Endothelial cell of umbilical vein (primary cell): ENCODE measurements at regions not wholly inside any gene's neighbourhood (a gene's known extent, or its start where the extent isn't known, plus 50 kb on each side); places are given as distances from the start of the nearest gene placed in this dataset.

Experiments used
- BruUV-seq: library from RNA; stranded (reverse); fragments of 400-500 nt; replicated peaks from 2 replicates; lab custom pipeline; 2021; lab: Mats Ljungman, UMichigan
- CTCF ChIA-PET: fragments of 300-600, 350-600 bp; sonication (Branson Sonifier 250); formaldehyde crosslinking; loops from one replicate; lab custom pipeline; 2021; ENCODE audit warnings: antibody characterized with exemption, inconsistent platforms; lab: Charles Lee
- POLR2A ChIA-PET: fragments of 300-600, 350-600 bp; sonication (Branson Sonifier 250); formaldehyde crosslinking; loops from one replicate; lab custom pipeline; 2021; ENCODE audit warnings: antibody characterized with exemption, inconsistent platforms; lab: Charles Lee
- DNase-seq: peaks from one replicate; pipeline ENCODE4 v3.0.0-alpha.2; 2011; ENCODE audit warnings: low read depth, low spot score
- FAIRE-seq: peaks from 2 replicates; lab custom pipeline; 2011; peaks lifted over from hg19 to GRCh38; lab: Jason Lieb, UNC
- H2AFZ ChIP-seq: 2 replicates; pipeline ENCODE4 v1.6.0; 2012; ENCODE audit warnings: low read depth, low read length, control low read depth, inconsistent platforms
- H3K27ac ChIP-seq: 2 replicates; pipeline ENCODE4 v1.5.1; 2011; ENCODE audit warnings: low read depth, mild to moderate bottlenecking, control low read depth, low read length, moderate library complexity; ENCODE audit not compliant: insufficient read depth
- H3K27me3 ChIP-seq, 2 experiments: 2 replicates each; pipeline versions ENCODE4 v1.6.0 to v1.6.1; 2011; ENCODE audit warnings: low read length in 2 of 2, mixed read lengths in 1 of 2; ENCODE audit not compliant: control insufficient read depth in 2 of 2, insufficient read depth in 2 of 2
- H3K36me3 ChIP-seq, 2 experiments: 2 replicates in 1 of 2; 3 replicates in 1 of 2; pipeline ENCODE4 v1.5.1; 2011; ENCODE audit warnings: low read length in 2 of 2, mild to moderate bottlenecking in 1 of 2, moderate library complexity in 1 of 2; ENCODE audit not compliant: control insufficient read depth in 2 of 2, insufficient read depth in 2 of 2; ENCODE audit errors: extremely low read depth in 1 of 2
- H3K4me1 ChIP-seq: 3 replicates; pipeline ENCODE4 v1.5.1; 2011; ENCODE audit warnings: mild to moderate bottlenecking, low read length; ENCODE audit not compliant: control insufficient read depth, insufficient read depth; ENCODE audit errors: extremely low read depth
- H3K4me2 ChIP-seq: 2 replicates; pipeline ENCODE4 v1.6.1; 2011; ENCODE audit warnings: low read length, control low read depth, mixed read lengths; ENCODE audit not compliant: insufficient read depth
- H3K4me3 ChIP-seq, 3 experiments: fragments of 200-600 bp in 1 of 3; sonication (generic), shearing (Covaris generic) in 1 of 3; replicated peaks in 1 of 3; 2 replicates each; pipeline ENCODE4 v1.5.1; 2011 to 2016; ENCODE audit warnings: control low read depth in 3 of 3, low read length in 3 of 3, mild to moderate bottlenecking in 2 of 3, inconsistent platforms in 1 of 3, low read depth in 1 of 3, moderate library complexity in 1 of 3; ENCODE audit not compliant: insufficient read depth in 1 of 3
- H3K79me2 ChIP-seq: 2 replicates; pipeline ENCODE4 v1.6.0; 2012; ENCODE audit warnings: low read length, inconsistent platforms; ENCODE audit not compliant: control insufficient read depth, insufficient read depth
- H3K9ac ChIP-seq: replicated peaks from 2 replicates; pipeline ENCODE3; 2011; ENCODE audit warnings: low read length, control low read depth; ENCODE audit not compliant: insufficient read depth; ENCODE audit errors: extremely low read depth
- H3K9me1 ChIP-seq: replicated peaks from 3 replicates; pipeline ENCODE4 v1.6.0; 2011; ENCODE audit warnings: mild to moderate bottlenecking, low read length; ENCODE audit not compliant: control insufficient read depth, insufficient read depth; ENCODE audit errors: extremely low read depth
- H3K9me3 ChIP-seq: replicated peaks from 2 replicates; pipeline ENCODE4 v1.5.1; 2012; ENCODE audit warnings: low read length, inconsistent platforms; ENCODE audit not compliant: control insufficient read depth, insufficient read depth
- H4K20me1 ChIP-seq: replicated peaks from 2 replicates; pipeline ENCODE3; 2011; ENCODE audit warnings: mild to moderate bottlenecking, low read length; ENCODE audit not compliant: control insufficient read depth, insufficient read depth; ENCODE audit errors: extremely low read depth
- EZH2 ChIP-seq: IDR thresholded peaks from 2 replicates; pipeline ENCODE4 v1.6.1; 2012; ENCODE audit warnings: borderline replicate concordance, low read depth, mild to moderate bottlenecking, moderate library complexity, low read length, inconsistent platforms; ENCODE audit not compliant: severe bottlenecking
- FOS ChIP-seq: IDR thresholded peaks from 2 replicates; pipeline ENCODE4 v1.6.1; 2011; ENCODE audit warnings: mild to moderate bottlenecking, low read length, moderate library complexity, borderline replicate concordance; ENCODE audit not compliant: insufficient read depth
- GATA2 ChIP-seq: IDR thresholded peaks from 2 replicates; pipeline ENCODE4 v1.7.0; 2011; ENCODE audit warnings: low read depth, mild to moderate bottlenecking, moderate library complexity, mixed read lengths, low read length; ENCODE audit not compliant: insufficient read length, insufficient read depth
- JUN ChIP-seq: IDR thresholded peaks from 2 replicates; pipeline ENCODE4 v1.6.1; 2011; ENCODE audit warnings: borderline replicate concordance, low read depth; ENCODE audit not compliant: insufficient read length, insufficient read depth
- MAX ChIP-seq: IDR thresholded peaks from 2 replicates; pipeline ENCODE4 v1.6.1; 2011; ENCODE audit not compliant: insufficient read depth, insufficient read length
- MYC ChIP-seq: IDR thresholded peaks from one replicate; pipeline ENCODE4 v1.6.1; 2011; ENCODE audit warnings: mild to moderate bottlenecking, low read depth, low read length
- POLR2A ChIP-seq: IDR thresholded peaks from 2 replicates; pipeline ENCODE4 v1.6.1; 2012; ENCODE audit warnings: low read depth, mild to moderate bottlenecking, control low read depth, low read length
- POLR2AphosphoS5 ChIP-seq: IDR thresholded peaks from 2 replicates; pipeline ENCODE4 v1.6.1; 2012; ENCODE audit warnings: low read depth, mild to moderate bottlenecking, control low read depth, low read length, moderate library complexity; ENCODE audit not compliant: insufficient read depth
- dilution Hi-C: fragments of 300-500 bp; cut with MboI; formaldehyde crosslinking; loops from one replicate; pipeline ENCODE4 v1.15.0; 2019; ENCODE audit warnings: low sequenced_read_pairs; ENCODE audit not compliant: extremely low pct_ligation_motif_present
- intact Hi-C: fragments of 100-400 bp; cut with micrococcal nuclease; formaldehyde crosslinking; loops from one replicate; pipeline ENCODE4 v1.10.0; 2022
- TF ChIP-seq, protein P1 (sequence below), 2 donors: IDR thresholded peaks; 1 replicate in 1 of 2; 2 replicates in 1 of 2; pipeline ENCODE4 v1.5.1; 2011; ENCODE audit warnings: low read length in 2 of 2, mild to moderate bottlenecking in 2 of 2, moderate library complexity in 2 of 2, control low read depth in 1 of 2, inconsistent platforms in 1 of 2, low read depth in 1 of 2; ENCODE audit not compliant: insufficient read depth in 1 of 2; ENCODE audit errors: extremely low read depth in 1 of 2

- TF ChIP-seq MAX (no peak), POLR2AphosphoS5 (no peak), JUN (no peak), MYC (no peak), FOS (no peak), EZH2 (no peak), POLR2A (no peak), GATA2 (no peak)
- TF ChIP-seq, protein P1, sequence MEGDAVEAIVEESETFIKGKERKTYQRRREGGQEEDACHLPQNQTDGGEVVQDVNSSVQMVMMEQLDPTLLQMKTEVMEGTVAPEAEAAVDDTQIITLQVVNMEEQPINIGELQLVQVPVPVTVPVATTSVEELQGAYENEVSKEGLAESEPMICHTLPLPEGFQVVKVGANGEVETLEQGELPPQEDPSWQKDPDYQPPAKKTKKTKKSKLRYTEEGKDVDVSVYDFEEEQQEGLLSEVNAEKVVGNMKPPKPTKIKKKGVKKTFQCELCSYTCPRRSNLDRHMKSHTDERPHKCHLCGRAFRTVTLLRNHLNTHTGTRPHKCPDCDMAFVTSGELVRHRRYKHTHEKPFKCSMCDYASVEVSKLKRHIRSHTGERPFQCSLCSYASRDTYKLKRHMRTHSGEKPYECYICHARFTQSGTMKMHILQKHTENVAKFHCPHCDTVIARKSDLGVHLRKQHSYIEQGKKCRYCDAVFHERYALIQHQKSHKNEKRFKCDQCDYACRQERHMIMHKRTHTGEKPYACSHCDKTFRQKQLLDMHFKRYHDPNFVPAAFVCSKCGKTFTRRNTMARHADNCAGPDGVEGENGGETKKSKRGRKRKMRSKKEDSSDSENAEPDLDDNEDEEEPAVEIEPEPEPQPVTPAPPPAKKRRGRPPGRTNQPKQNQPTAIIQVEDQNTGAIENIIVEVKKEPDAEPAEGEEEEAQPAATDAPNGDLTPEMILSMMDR (IDR thresholded peaks at IDR 0.05; ENCODE audit: extremely low read depth in 1 of 2, insufficient read depth in 1 of 2, low read depth in 1 of 2, low read length in 2 of 2) = no peak
- intact Hi-C loops = no loop called here
- H2AFZ ChIP-seq = no peak overlapping the region
Measured at GRCh38 chr1:102821707-102822106, 286.6 kb downstream of the COL11A1 start.

More at GRCh38 chr1:102821707-102822106, 286.6 kb downstream of the COL11A1 start:
- H4K20me1 ChIP-seq = no peaks in the 10 kb centered on the region
- FAIRE-seq (no peak), DNase-seq (no peak)
- H3K27me3 ChIP-seq = no peaks in the 10 kb centered on the region
- H3K79me2 ChIP-seq = no peaks in the 10 kb centered on the region
- H3K9me1 ChIP-seq = no peaks in the 10 kb centered on the region
- H3K9me3 ChIP-seq = no peaks in the 10 kb centered on the region
- no peak overlapping the region for H3K4me3 ChIP-seq
- dilution Hi-C loops = no loop called here
- ChIA-PET CTCF (no interaction called here), POLR2A (no interaction called here)
- no peak overlapping the region for H3K4me2 ChIP-seq
- H3K9ac ChIP-seq = no peak overlapping the region
- no peak overlapping the region for H3K27ac ChIP-seq
- H3K4me1 ChIP-seq = no peaks in the 10 kb centered on the region
- no peaks in the 10 kb centered on the region for H3K36me3 ChIP-seq
- BruUV-seq = no TSS peak
